GM18873 (cell line): ENCODE measurements at regions not wholly inside any gene's neighbourhood (a gene's known extent, or its start where the extent isn't known, plus 50 kb on each side); places are given as distances from the start of the nearest gene placed in this dataset.

Source experiments
- ATAC-seq: cut with Tn5 transposase; IDR thresholded peaks from one replicate; pipeline ENCODE4 v1.9.1; 2021; ENCODE audit warnings: mild to moderate bottlenecking, moderate library complexity, moderate number of reproducible peaks; ENCODE audit not compliant: unreplicated experiment, low FRiP score

- ATAC-seq: no peak
Observed at GRCh38 chr14:97282210-97283004, 485.2 kb downstream of the VRK1 start.

GRCh38 chr14:97283005-97283403, 485.8 kb downstream of the VRK1 start:
- no peak for ATAC-seq

- no peak for ATAC-seq
Observed at GRCh38 chr14:97283426-97283825, 486.2 kb downstream of the VRK1 start.

- ATAC-seq: no peak
Observed at GRCh38 chr14:97283841-97284240, 486.7 kb downstream of the VRK1 start.

- ATAC-seq: no peak
Observed at GRCh38 chr14:97287956-97288355, 490.8 kb downstream of the VRK1 start.

GRCh38 chr14:97290065-97290464, 492.9 kb downstream of the VRK1 start:
- ATAC-seq: no peak

- ATAC-seq: no peak
Observed at GRCh38 chr14:97290977-97291376, 493.8 kb downstream of the VRK1 start.

GRCh38 chr14:97293659-97294058, 496.5 kb downstream of the VRK1 start:
- ATAC-seq: no peak

GRCh38 chr14:97295108-97295710, 498.0 kb downstream of the VRK1 start:
- no peak for ATAC-seq

- no peak for ATAC-seq
Observed at GRCh38 chr14:97296176-97296575, 499.0 kb downstream of the VRK1 start.

GRCh38 chr14:97297100-97297499, 499.9 kb downstream of the VRK1 start:
- no peak for ATAC-seq

GRCh38 chr14:97298331-97298730, 501.1 kb downstream of the VRK1 start:
- no peak for ATAC-seq

GRCh38 chr14:97298736-97299135, 501.6 kb downstream of the VRK1 start:
- ATAC-seq: no peak

- no peak for ATAC-seq
Observed at GRCh38 chr14:97299661-97300060, 502.5 kb downstream of the VRK1 start.

- no peak for ATAC-seq
Observed at GRCh38 chr14:97301931-97302559, 504.9 kb downstream of the VRK1 start.

GRCh38 chr14:97306133-97306759, 509.1 kb downstream of the VRK1 start:
- no peak for ATAC-seq

- ATAC-seq: no peak
Observed at GRCh38 chr14:97306760-97307246, 509.6 kb downstream of the VRK1 start.

GRCh38 chr14:97311411-97311810, 514.2 kb downstream of the VRK1 start:
- ATAC-seq: no peak

- no peak for ATAC-seq
Observed at GRCh38 chr14:97312910-97313309, 515.7 kb downstream of the VRK1 start.

- ATAC-seq: no peak
Observed at GRCh38 chr14:97315790-97316189, 518.6 kb downstream of the VRK1 start.

GRCh38 chr14:97318380-97318779, 521.2 kb downstream of the VRK1 start:
- no peak for ATAC-seq
